HG02798 (cell line): ENCODE measurements at regions not wholly inside any gene's neighbourhood (a gene's known extent, or its start where the extent isn't known, plus 50 kb on each side); places are given as distances from the start of the nearest gene placed in this dataset.
"Not testable (repeated sequence)": the region's sequence is repeated elsewhere in the genome, so short reads cannot be mapped to it uniquely, and the experiment has no call there.

Experiments used
- ATAC-seq: cut with Tn5 transposase; IDR thresholded peaks from one replicate; pipeline ENCODE4 v1.9.1; 2021; ENCODE audit warnings: mild to moderate bottlenecking; ENCODE audit not compliant: unreplicated experiment, poor library complexity

DNA sequence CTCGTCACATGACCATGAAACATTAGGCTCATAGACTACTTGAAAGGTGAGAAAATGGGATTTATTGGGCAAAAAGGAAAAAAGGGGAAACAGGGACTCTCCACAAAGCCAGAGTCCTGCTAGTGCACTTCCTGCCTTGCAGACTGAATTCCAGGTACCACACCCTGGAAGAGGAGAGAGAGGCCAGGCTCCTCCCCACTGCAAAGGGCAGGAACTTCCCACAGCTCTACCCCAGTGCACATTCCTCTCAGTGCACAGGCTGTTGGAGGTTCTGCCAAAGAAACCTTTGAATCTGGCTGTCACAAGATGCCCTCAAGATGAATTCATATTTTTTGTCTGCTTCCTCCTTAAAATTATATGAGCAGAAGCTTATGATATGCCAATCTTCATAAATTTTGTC is 920.4 kb upstream of the GJE1 start:
- no peak for ATAC-seq

GRCh38 chr6:141211845-141212244 is 920.9 kb upstream of the GJE1 start:
- ATAC-seq, result no peak

GRCh38 chr6:141210901-141211300 is 921.8 kb upstream of the GJE1 start:
- ATAC-seq, result no peak

- ATAC-seq, result no peak
Observed at GRCh38 chr6:141209890-141210289, 922.8 kb upstream of the GJE1 start.

DNA sequence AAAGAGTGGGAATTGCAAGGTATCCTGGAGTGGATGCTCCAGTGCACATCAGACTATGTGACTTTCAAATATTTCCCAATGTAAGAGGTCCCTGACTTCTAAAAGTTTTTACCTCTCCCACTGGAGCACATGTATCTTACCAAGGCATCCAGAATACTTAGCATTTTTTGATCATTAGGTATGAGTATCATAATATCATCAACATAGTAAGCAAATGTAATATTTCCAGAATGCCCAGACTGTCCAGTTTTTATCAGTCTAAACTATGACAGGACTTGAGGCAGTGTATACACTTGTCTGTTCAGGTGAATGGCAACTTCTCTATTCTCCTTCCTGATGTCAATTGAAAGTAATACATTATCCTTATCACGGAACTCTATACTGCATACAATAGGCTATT is 924.6 kb upstream of the GJE1 start:
- ATAC-seq, result no peak

GRCh38 chr6:141203902-141204575 is 928.7 kb upstream of the GJE1 start:
- peak; percentile 44 for ATAC-seq

GRCh38 chr6:141202626-141203025 is 930.1 kb upstream of the GJE1 start:
- ATAC-seq, result no peak

DNA sequence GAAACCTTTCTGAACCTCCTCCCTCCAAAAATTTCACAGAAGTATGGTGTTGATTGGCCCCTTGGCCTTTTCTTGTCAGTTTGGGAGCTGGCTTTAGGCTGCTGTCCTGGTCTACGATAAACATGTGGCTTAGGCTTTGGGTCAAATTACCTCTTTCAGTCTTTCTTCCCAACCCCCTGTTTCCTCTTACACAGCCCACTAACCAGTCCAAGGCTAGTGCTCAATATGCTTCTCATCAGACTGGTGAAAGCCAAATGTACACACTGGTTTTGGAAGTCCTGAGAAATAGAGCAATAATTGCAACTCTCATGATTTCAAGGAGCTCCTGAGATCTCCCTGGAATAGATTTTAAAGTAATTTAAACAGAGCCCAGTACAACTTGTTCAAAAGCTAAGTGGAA is 933.7 kb upstream of the GJE1 start:
- ATAC-seq, result no peak

DNA sequence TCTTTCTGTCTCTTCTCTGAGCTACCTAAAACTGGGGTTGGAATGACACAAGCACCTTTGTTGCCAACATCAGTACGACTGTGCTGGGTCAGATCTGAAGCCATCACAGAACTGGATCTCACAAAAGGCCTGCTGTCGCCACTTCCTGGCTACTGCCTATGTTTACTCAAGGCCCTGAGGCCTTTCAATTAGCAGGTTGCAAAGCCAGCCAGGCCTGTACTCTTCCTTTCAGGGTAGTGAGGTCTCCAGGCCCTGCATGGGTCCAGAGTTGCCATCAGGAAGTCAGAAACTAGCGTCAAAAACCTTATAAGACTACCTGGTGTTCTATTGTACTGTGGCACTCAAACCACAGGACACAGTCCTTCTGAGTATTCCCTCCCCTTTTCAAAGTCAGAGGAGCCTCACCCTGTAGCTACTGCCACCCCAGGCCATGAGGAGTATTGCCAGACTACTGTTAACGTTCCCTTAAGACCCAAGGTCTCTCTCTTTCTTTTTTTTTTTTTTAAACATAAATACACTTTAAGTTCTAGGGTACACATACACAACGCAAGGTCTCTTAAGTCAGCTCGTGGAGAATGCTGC is 937.4 kb upstream of the GJE1 start:
- ATAC-seq, result peak; percentile 71

GRCh38 chr6:141183368-141183767 is 949.4 kb upstream of the GJE1 start:
- ATAC-seq, result no peak

- ATAC-seq, result not testable (repeated sequence)
Observed at GRCh38 chr6:141175458-141175857, 957.3 kb upstream of the GJE1 start.

DNA sequence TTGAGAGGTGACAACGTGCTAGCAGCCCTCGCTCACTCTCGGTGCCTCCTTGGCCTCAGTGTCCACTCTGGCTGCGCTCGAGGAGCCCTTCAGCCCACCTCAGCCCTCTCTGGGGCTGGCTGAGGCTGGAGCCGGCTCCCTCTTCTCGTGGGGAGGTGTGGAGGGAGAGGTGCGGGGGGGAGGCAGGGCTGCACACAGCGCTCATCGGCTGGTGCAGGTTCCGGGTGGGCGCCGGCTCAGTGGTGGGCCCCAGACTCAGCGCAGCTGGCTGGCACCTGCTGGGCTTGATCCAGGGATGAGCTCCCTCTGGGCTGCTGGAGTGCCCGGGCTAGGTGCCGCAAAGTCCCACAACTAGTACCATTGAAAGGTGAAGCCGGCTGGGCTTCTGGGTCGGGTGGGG is 957.8 kb upstream of the GJE1 start:
- ATAC-seq, result no peak

DNA sequence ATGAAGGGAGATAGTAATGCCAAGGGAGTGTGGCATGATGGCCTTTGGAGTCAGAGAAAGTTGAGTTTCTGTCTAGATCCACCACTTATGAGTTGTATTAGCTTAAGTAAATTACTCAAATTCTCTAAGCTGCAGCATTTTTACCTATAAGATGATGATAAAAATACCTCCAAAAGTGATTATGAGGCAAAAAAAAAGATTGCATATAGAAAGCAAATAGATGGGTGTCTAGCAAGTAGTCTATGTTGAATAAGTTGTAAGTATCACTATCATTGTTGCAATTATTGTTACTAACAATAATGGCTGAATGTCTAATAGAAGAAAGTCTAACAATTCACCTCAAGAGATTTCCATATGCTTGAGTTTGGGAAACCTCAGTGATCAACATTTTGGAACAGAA is 959.2 kb upstream of the GJE1 start:
- ATAC-seq, result no peak

GRCh38 chr6:141169419-141169818 is 963.3 kb upstream of the GJE1 start:
- ATAC-seq, result no peak

DNA sequence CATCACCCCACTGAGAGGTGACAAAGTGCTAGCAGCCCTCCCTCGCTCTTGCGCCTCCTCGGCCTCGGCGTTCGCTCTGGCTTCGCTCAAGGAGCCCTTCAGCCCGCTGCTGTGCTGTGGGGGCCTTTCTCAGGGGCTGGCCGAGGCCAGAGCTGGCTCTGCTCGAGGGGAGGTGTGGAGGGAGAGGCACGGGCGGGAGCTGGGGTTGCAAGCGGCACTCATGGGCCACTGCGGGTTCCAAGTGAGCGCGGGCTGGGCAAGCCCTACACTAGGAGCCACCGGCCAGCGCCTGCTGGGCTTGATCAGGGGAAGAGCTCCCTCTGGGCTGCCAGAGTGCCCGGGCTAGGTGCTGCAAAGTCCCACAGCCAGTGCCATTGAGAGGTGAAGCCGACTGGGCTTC is 964.8 kb upstream of the GJE1 start:
- no peak for ATAC-seq

DNA sequence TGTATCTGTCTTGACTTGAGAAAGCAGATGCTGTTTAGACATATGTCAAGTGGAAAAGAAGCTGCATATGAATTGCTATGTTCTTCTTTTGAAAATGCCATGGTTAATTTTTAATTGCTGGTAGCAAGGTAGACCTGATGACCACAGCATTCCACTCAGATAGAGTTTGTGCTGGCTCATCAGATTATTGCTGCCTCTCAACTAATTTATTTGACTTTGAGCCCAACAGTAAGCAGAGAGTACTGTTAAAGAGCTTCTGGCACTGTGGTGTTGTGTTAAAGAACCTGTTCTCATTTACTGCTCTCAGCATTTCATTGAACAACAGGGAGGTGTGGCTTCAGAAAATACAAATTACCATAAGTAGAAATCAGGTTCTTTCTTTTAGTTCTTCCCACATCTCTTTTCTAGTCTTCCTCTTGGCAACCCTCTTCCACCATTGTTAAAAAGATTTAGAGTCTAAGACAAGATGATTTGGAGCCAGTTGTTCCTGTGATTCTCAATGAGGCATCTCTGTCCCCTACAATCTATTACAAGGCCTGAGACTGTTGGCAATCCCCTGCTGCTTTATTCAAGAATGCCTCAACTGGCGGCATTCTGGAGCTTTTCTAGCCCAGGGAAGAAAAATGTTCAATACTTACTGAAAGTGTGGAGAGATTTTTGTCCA is 967.6 kb upstream of the GJE1 start:
- ATAC-seq, result no peak

DNA sequence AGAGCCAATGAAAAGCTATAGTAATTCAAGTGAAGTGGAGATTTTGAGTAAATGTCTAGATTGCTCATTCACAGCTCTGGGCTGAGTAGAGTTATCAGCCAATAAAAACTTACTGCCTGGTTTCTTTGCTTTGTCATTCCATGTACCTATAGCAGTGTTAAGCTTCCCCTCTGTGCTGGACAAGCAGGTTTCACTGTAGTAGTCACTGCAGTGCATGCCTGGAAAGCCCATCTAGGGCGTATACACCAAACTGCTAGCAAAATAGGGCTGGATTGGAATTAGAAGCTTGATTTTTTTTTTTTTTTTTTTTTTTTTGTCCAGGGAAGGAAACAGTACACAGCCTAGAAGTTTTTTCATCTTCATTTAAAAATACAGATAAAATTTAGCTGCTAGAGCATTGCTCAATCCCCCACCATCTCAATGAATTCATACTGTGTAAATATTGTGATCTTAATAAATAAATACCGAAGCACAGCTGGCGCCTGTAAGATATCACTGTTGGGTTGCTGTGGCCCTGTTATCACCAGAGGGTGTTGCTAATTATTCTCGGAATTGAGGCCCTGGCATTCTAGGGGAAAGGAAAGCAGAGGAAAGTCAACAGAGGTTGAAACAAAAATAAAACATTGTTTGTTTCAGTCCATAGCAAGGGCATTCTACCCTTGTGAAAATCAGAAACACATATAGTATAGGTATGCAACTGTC is 968.5 kb upstream of the GJE1 start:
- no peak for ATAC-seq

GRCh38 chr6:141163107-141163506 is 969.6 kb upstream of the GJE1 start:
- no peak for ATAC-seq

DNA sequence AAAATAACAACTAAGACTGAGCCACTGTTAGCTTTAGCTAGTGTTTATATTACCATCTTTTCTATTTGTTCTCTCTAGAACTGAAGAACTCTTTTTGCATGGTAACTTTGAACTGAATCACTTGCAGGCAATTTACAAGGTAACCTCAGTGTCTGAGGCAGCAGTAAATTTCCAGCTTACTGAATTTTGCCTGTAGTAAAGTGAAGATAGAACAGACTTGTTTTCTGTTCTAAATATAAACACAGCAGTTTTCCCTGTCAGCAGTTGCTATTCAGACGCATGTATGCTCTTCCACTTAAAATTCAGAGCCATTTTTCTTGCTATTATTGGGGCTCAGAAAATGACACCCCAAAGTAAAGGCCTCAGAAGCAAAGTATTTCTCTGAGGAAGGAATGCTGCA is 974.0 kb upstream of the GJE1 start:
- no peak for ATAC-seq

GRCh38 chr6:141153563-141153962 is 979.2 kb upstream of the GJE1 start:
- peak; percentile 63 for ATAC-seq

- no peak for ATAC-seq
Observed at GRCh38 chr6:141152951-141153350, 979.8 kb upstream of the GJE1 start.
